ENCODE measurements at regions not wholly inside any gene's neighbourhood (a gene's known extent, or its start where the extent isn't known, plus 50 kb on each side); places are given as distances from the start of the nearest gene placed in this dataset.

GRCh38 chr1:88530246-88530645, 153.8 kb upstream of the PKN2 start:
- Mint-ChIP-seq H3K36me3 (ENCODE audit: insufficient read depth, unreplicated experiment) (no peaks in the 10 kb centered on the region), H3K4me1 (ENCODE audit: low read depth, unreplicated experiment) (no peaks in the 10 kb centered on the region), H3K27me3 (ENCODE audit: unreplicated experiment) (no peaks in the 10 kb centered on the region), H3K9me3 (ENCODE audit: low read depth, unreplicated experiment) (no peaks in the 10 kb centered on the region), H3K27ac (ENCODE audit: unreplicated experiment) (no peak overlapping the region), H3K4me3 (ENCODE audit: low read depth, unreplicated experiment) (no peak overlapping the region)
- CTCF ChIA-PET = no interaction called here
- no peak for TF ChIP-seq CTCF (IDR thresholded peaks at IDR 0.05; ENCODE audit: unreplicated experiment)
- BruUV-seq (replicated peaks) = no TSS peak
- intact Hi-C loops (cut with micrococcal nuclease; ENCODE audit: unreplicated experiment) = no loop called here
- DNase-seq = no peak

GRCh38 chr1:88537787-88538186, 146.3 kb upstream of the PKN2 start:
- BruUV-seq (replicated peaks) = no TSS peak
- no peak for TF ChIP-seq CTCF (IDR thresholded peaks at IDR 0.05; ENCODE audit: unreplicated experiment)
- intact Hi-C loops (cut with micrococcal nuclease; ENCODE audit: unreplicated experiment) = no loop called here
- CTCF ChIA-PET = no interaction called here
- H3K4me1 Mint-ChIP-seq (ENCODE audit: low read depth, unreplicated experiment) = no peaks in the 10 kb centered on the region
- no peaks in the 10 kb centered on the region for H3K9me3 Mint-ChIP-seq (ENCODE audit: low read depth, unreplicated experiment)
- no peaks in the 10 kb centered on the region for H3K27me3 Mint-ChIP-seq (ENCODE audit: unreplicated experiment)
- no peaks in the 10 kb centered on the region for H3K36me3 Mint-ChIP-seq (ENCODE audit: insufficient read depth, unreplicated experiment)
- no peak overlapping the region for H3K27ac Mint-ChIP-seq (ENCODE audit: unreplicated experiment)
- no peak overlapping the region for H3K4me3 Mint-ChIP-seq (ENCODE audit: low read depth, unreplicated experiment)
- DNase-seq = no peak

- H3K9me3 Mint-ChIP-seq (ENCODE audit: low read depth, unreplicated experiment) = no peaks in the 10 kb centered on the region
- no peaks in the 10 kb centered on the region for H3K36me3 Mint-ChIP-seq (ENCODE audit: insufficient read depth, unreplicated experiment)
- no peak for DNase-seq
- CTCF ChIA-PET = no interaction called here
- BruUV-seq (replicated peaks) = no TSS peak
- H3K4me1 Mint-ChIP-seq (ENCODE audit: low read depth, unreplicated experiment) = no peaks in the 10 kb centered on the region
- no peaks in the 10 kb centered on the region for H3K27me3 Mint-ChIP-seq (ENCODE audit: unreplicated experiment)
- H3K4me3 Mint-ChIP-seq (ENCODE audit: low read depth, unreplicated experiment) = no peak overlapping the region
- intact Hi-C loops (cut with micrococcal nuclease; ENCODE audit: unreplicated experiment) = no loop called here
- H3K27ac Mint-ChIP-seq (ENCODE audit: unreplicated experiment) = no peak overlapping the region
- no peak for TF ChIP-seq CTCF (IDR thresholded peaks at IDR 0.05; ENCODE audit: unreplicated experiment)
Measured at GRCh38 chr1:88538222-88538899, 145.7 kb upstream of the PKN2 start.

GRCh38 chr1:88540255-88540654, 143.8 kb upstream of the PKN2 start:
- no peak overlapping the region for H3K4me3 Mint-ChIP-seq (ENCODE audit: low read depth, unreplicated experiment)
- intact Hi-C loops (cut with micrococcal nuclease; ENCODE audit: unreplicated experiment) = no loop called here
- CTCF ChIA-PET = no interaction called here
- no peaks in the 10 kb centered on the region for H3K27me3 Mint-ChIP-seq (ENCODE audit: unreplicated experiment)
- no peaks in the 10 kb centered on the region for H3K4me1 Mint-ChIP-seq (ENCODE audit: low read depth, unreplicated experiment)
- BruUV-seq (replicated peaks) = no TSS peak
- TF ChIP-seq CTCF (IDR thresholded peaks at IDR 0.05; ENCODE audit: unreplicated experiment) = no peak
- H3K9me3 Mint-ChIP-seq (ENCODE audit: low read depth, unreplicated experiment) = peaks cover 2% of the 10 kb centered on the region
- DNase-seq = no peak
- H3K36me3 Mint-ChIP-seq (ENCODE audit: insufficient read depth, unreplicated experiment) = no peaks in the 10 kb centered on the region
- H3K27ac Mint-ChIP-seq (ENCODE audit: unreplicated experiment) = no peak overlapping the region
